ENCODE measurements at regions not wholly inside any gene's neighbourhood (a gene's known extent, or its start where the extent isn't known, plus 50 kb on each side); places are given as distances from the start of the nearest gene placed in this dataset.

GRCh38 chr1:234775477-234776246, 165.7 kb upstream of the IRF2BP2 start:
- BruUV-seq (replicated peaks), result no TSS peak
- WGBS (ENCODE audit: insufficient coverage, low coverage, missing lambda C conversion rate), result 66% methylated on average over 12 of the region's 12 CpGs
- no peak overlapping the region for H3K4me3 ChIP-seq
- no peaks in the 10 kb centered on the region for H3K79me2 ChIP-seq (ENCODE audit: control insufficient read depth, insufficient read depth, low read length)
- no peak overlapping the region for H2AFZ ChIP-seq (ENCODE audit: low read depth, low read length)
- H3K9ac ChIP-seq (ENCODE audit: insufficient read depth in 1 of 2, low read depth in 2 of 2, low read length in 2 of 2), result no peak overlapping the region
- no peak for ATAC-seq
- peaks cover 33 to 42% of the 10 kb centered on the region in 2 experiments for H3K27me3 ChIP-seq (ENCODE audit: control insufficient read depth in 2 of 2, insufficient read depth in 2 of 2, low read length in 2 of 2)
- no peaks in the 10 kb centered on the region for H3K9me3 ChIP-seq (replicated peaks; ENCODE audit: control insufficient read depth, insufficient read depth, low read depth, low read length)
- no peak for DNase-seq (ENCODE audit: extremely low read depth in 1 of 4, low spot score in 3 of 4)
- TF ChIP-seq OTX1 (CRISPR knock-in tag; IDR thresholded peaks at IDR 0.05) (no peak), FOXK1 (CRISPR knock-in tag; IDR thresholded peaks at IDR 0.05; ENCODE audit: borderline replicate concordance) (no peak), DACH1 (IDR thresholded peaks at IDR 0.05; ENCODE audit: partially characterized antibody) (no peak), CBX2 (IDR thresholded peaks at IDR 0.05; ENCODE audit: insufficient read depth, low read length, poor library complexity, severe bottlenecking) (no peak), ZNF589 (CRISPR knock-in tag; IDR thresholded peaks at IDR 0.05; ENCODE audit: low read depth) (no peak)
- TF ChIP-seq, protein P1, sequence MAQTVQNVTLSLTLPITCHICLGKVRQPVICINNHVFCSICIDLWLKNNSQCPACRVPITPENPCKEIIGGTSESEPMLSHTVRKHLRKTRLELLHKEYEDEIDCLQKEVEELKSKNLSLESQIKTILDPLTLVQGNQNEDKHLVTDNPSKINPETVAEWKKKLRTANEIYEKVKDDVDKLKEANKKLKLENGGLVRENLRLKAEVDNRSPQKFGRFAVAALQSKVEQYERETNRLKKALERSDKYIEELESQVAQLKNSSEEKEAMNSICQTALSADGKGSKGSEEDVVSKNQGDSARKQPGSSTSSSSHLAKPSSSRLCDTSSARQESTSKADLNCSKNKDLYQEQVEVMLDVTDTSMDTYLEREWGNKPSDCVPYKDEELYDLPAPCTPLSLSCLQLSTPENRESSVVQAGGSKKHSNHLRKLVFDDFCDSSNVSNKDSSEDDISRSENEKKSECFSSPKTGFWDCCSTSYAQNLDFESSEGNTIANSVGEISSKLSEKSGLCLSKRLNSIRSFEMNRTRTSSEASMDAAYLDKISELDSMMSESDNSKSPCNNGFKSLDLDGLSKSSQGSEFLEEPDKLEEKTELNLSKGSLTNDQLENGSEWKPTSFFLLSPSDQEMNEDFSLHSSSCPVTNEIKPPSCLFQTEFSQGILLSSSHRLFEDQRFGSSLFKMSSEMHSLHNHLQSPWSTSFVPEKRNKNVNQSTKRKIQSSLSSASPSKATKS (CRISPR knock-in tag; IDR thresholded peaks at IDR 0.05), result no peak
- no peak for FAIRE-seq
- no peaks in the 10 kb centered on the region for H4K20me1 ChIP-seq (replicated peaks; ENCODE audit: control insufficient read depth, insufficient read depth, low read length)
- intact Hi-C loops (cut with micrococcal nuclease) (no loop called here), in situ Hi-C loops (cut with MboI) (no loop called here)
- no peak overlapping the region for H3K4me2 ChIP-seq (ENCODE audit: insufficient read depth, low read length)
- peaks cover 24 to 30% of the 10 kb centered on the region in 2 experiments for H3K4me1 ChIP-seq (replicated peaks in 1 of 2; ENCODE audit: control insufficient read depth in 2 of 2, insufficient read depth in 2 of 2, low read length in 2 of 2)
- POLR2A ChIA-PET, result interaction anchor here (0.9 to 1.8 kb wide), 3 partner anchors 11 to 175 kb away, joined by 3 to 6 read pairs (median 3); no protein-coding TSS in a partner anchor
- CTCF ChIA-PET (ENCODE audit: low intra/inter-chr PET ratio), result no interaction called here
- no peaks in the 10 kb centered on the region for H3K9me1 ChIP-seq (ENCODE audit: control insufficient read depth, insufficient read depth, low read length)
- no peak overlapping the region for H3K27ac ChIP-seq (ENCODE audit: extremely low read depth, low read depth, low read length)
- H3K36me3 ChIP-seq (ENCODE audit: control insufficient read depth, insufficient read depth, low read length), result no peaks in the 10 kb centered on the region

Data from K562 (cell line).